Aorta (tissue), 5 donors: ENCODE measurements at regions not wholly inside any gene's neighbourhood (a gene's known extent, or its start where the extent isn't known, plus 50 kb on each side); places are given as distances from the start of the nearest gene placed in this dataset.

Experiments used
- ATAC-seq: fragments of 200-7000 bp; cut with Tn5 transposase; one replicate; pipeline ENCODE4 v1.9.1; 2022; ENCODE audit warnings: moderate library complexity; ENCODE audit not compliant: low FRiP score
- DNase-seq, 2 donors: peaks; one replicate each; pipeline ENCODE4 v3.0.0-alpha.2; 2020
- H3K27ac ChIP-seq, 2 donors: one replicate each; pipeline ENCODE4 v1.5.1; 2013; ENCODE audit warnings: low read length in 2 of 2, mild to moderate bottlenecking in 2 of 2, moderate library complexity in 2 of 2, control low read depth in 1 of 2, inconsistent platforms in 1 of 2, low read depth in 1 of 2
- H3K27me3 ChIP-seq, 2 donors: one replicate each; pipeline ENCODE4 v1.6.1; 2013; ENCODE audit warnings: control low read depth in 1 of 2, low read length in 1 of 2, mild to moderate bottlenecking in 1 of 2, moderate library complexity in 1 of 2; ENCODE audit not compliant: insufficient read depth in 2 of 2, control insufficient read depth in 1 of 2
- H3K36me3 ChIP-seq, 2 donors: one replicate each; pipeline ENCODE4 v1.6.1; 2013; ENCODE audit warnings: control low read depth in 1 of 2, low read length in 1 of 2, mild to moderate bottlenecking in 1 of 2; ENCODE audit not compliant: insufficient read depth in 2 of 2, control insufficient read depth in 1 of 2
- H3K4me1 ChIP-seq, 2 donors: one replicate each; pipeline ENCODE4 v1.6.1; 2013; ENCODE audit warnings: low read length in 2 of 2, control low read depth in 1 of 2, mild to moderate bottlenecking in 1 of 2, moderate library complexity in 1 of 2; ENCODE audit not compliant: insufficient read depth in 2 of 2, control insufficient read depth in 1 of 2
- H3K4me3 ChIP-seq, 2 donors: one replicate each; pipeline ENCODE4 v1.5.1; 2013; ENCODE audit warnings: low read length in 2 of 2, control low read depth in 1 of 2, mild to moderate bottlenecking in 1 of 2
- H3K9me3 ChIP-seq: one replicate; pipeline ENCODE4 v1.6.1; 2013; ENCODE audit warnings: mild to moderate bottlenecking, low read length; ENCODE audit not compliant: control insufficient read depth
- WGBS, 2 donors: extraction: QIAGEN DNeasy Blood & Tissue Kit; methylation state at CpG; one replicate each; pipeline ENCODE4 v1.1.7; 2013; 5-methylcytosine and 5-hydroxymethylcytosine counted together
- intact Hi-C, 2 donors: fragments of 100-400 bp; cut with DNase I; formaldehyde crosslinking; loops; one replicate each; pipeline versions ENCODE4 v1.14.2 to v1.15.0; 2022
- donor health status: healthy with polysubstance abuse.
- donor health status: Bipolar disorder and iron deficiency.
- donor health status: DM: no; HTN: no; CAD: no.
- donor health status: DM: no; HTN: no; CAD: no.
- donor health status: DM: yes; HTN: yes; CAD: no.

DNA sequence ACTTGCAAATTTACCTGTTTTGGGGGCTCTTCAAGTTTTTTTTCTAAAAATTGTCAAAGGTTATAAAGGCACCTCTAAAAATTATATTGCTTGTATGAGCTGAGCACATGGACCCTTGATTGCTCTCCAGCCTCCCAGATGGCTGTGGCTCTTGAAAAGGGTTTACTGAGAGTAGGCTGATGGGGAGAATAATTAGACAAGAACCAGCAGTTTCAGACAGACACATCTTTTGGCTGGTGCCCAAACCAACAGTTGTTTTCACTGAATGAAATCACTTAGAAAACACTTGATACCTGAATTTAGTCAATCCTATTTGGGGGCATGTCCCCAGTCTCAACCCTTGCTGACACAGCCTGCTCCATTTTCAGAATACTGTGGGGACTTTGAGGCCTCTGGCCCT, 217.6 kb downstream of the KBTBD8 start:
- no peak overlapping the region for H3K27ac ChIP-seq
- no peaks in the 10 kb centered on the region for H3K9me3 ChIP-seq
- H3K4me3 ChIP-seq = no peak overlapping the region
- ATAC-seq (no peak), DNase-seq (no peak)
- no peaks in the 10 kb centered on the region for H3K36me3 ChIP-seq
- intact Hi-C loops = no loop called here
- H3K27me3 ChIP-seq = no peaks in the 10 kb centered on the region
- no peaks in the 10 kb centered on the region for H3K4me1 ChIP-seq

DNA sequence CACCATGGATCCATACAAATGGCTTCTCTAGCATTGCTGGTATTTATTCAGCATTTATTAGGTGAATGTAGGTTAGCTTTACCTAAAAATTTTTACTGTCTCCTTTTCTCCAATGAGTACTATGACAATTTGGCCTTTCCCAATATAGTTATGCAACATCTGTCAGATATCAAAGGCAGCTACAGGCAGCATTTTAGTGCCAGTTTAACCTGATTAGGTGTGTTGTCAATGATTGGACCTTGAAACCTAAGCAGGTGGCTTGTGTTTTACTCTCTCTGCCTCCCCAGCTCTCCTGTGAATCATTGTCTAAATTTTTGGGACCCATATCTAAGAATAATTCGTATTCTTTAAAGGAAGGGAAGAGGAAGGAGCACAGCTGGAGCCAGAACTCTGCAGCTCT, 228.9 kb downstream of the KBTBD8 start:
- ATAC-seq = no peak
- no peak overlapping the region for H3K27ac ChIP-seq
- H3K9me3 ChIP-seq = no peaks in the 10 kb centered on the region
- no peaks in the 10 kb centered on the region for H3K36me3 ChIP-seq
- DNase-seq = no peak
- intact Hi-C loops = no loop called here
- no peaks in the 10 kb centered on the region for H3K4me1 ChIP-seq
- H3K27me3 ChIP-seq = no peaks in the 10 kb centered on the region
- H3K4me3 ChIP-seq = no peak overlapping the region
- 70 to 82% methylated on average over 1 of the region's 1 CpG for WGBS, 2 donors

DNA sequence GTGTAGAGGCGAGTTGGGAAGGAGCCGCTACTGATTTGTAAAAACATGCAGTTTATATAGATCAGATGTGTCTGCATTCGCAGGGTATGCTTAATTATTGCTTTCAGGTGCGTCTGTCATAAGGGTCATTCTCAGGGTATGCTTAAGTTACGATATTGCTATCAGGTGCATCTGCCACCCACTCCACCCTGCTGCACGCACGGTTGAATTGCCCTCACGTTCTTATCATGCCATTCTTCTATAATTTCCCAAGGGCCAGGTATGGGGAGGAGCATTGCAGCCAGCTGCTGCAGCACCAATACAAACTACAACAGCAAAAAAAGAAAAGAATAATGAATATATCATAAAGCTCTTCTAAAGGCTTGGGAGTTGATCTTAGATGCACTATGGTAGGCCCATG, 230.0 kb downstream of the KBTBD8 start:
- ATAC-seq (no peak), DNase-seq (no peak)
- Histone ChIP-seq H3K4me3 (no peak overlapping the region), H3K9me3 (no peaks in the 10 kb centered on the region), H3K4me1 (no peaks in the 10 kb centered on the region), H3K36me3 (no peaks in the 10 kb centered on the region), H3K27ac (no peak overlapping the region), H3K27me3 (no peaks in the 10 kb centered on the region)
- intact Hi-C loops = no loop called here
- 82 to 83% methylated on average over 8 of the region's 8 CpGs for WGBS, 2 donors

DNA sequence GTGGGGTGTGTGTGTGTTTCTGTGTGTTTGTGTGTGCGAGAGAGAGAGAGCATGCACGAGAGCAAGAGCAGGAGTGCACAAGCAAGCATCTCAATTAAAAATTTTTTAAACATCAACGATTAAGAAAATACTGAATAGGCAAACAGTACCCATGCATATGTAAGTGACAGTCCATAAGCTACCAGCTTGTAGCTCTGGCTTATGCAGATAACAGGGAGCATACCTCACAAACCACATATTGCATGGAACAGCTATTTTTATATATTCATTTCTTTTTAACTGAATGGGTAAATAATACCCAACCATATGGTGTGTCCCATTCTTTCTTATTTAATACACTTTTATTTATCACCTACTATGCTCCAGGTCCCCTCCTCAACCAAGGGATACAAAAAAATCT, 234.5 kb downstream of the KBTBD8 start:
- Histone ChIP-seq H3K4me1 (no peaks in the 10 kb centered on the region), H3K27me3 (no peaks in the 10 kb centered on the region), H3K4me3 (no peak overlapping the region), H3K36me3 (no peaks in the 10 kb centered on the region), H3K9me3 (no peaks in the 10 kb centered on the region), H3K27ac (no peak overlapping the region)
- no peak for ATAC-seq
- no peak for DNase-seq
- intact Hi-C loops = no loop called here
- 92 to 93% methylated on average over 3 of the region's 3 CpGs for WGBS, 2 donors

DNA sequence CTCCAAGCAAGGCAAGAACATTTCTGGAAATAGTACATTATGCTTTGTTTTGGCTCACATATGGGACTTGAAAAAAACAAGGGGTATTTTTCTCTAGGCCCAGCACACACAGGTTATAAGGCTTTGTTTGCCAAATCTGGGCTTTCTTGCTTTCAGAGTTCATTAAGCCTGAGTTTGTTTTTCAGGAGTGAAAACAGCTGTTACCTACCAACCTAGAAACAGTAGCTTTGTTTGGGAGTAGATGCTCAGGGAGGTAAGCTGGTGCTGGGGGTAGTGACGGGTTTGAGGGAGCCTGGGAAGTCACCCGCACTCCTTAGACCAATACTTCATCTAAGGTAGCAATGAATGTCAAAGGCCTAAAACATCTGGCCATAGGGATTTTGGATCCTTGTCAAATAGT, 241.2 kb downstream of the KBTBD8 start:
- peaks cover 0 to 8% of the 10 kb centered on the region in 2 donors for H3K4me1 ChIP-seq
- intact Hi-C loops = no loop called here
- 32 to 37% methylated on average over 2 of the region's 2 CpGs for WGBS, 2 donors
- H3K27me3 ChIP-seq = no peaks in the 10 kb centered on the region
- DNase-seq (no peak), ATAC-seq (no peak)
- H3K36me3 ChIP-seq = no peaks in the 10 kb centered on the region
- peak overlapping the region; percentile 39 to 78 for H3K27ac ChIP-seq
- H3K4me3 ChIP-seq = no peak overlapping the region
- no peaks in the 10 kb centered on the region for H3K9me3 ChIP-seq

DNA sequence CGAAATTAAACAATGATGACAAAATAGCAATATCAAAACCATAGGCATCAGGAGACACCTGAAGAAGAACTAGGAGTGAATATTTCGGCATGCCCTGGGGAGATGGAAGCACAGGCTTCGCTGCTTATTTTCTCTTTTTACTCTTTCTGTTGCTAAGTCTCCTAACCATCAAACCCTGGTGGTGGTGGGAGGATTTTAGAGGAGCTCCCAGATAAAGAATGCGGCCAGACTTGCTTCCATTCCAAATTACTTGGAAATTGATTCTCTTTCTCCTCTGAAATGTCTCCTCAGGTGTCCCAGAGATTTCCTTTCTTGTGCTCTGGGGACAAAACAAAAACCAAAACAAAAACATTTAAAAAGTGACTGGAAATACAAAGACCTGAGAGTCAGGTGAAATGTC, 243.0 kb downstream of the KBTBD8 start:
- no peaks in the 10 kb centered on the region for H3K27me3 ChIP-seq
- 86 to 87% methylated on average over 4 of the region's 4 CpGs for WGBS, 2 donors
- ATAC-seq (no peak), DNase-seq (no peak)
- H3K4me3 ChIP-seq = no peak overlapping the region
- no peaks in the 10 kb centered on the region for H3K36me3 ChIP-seq
- H3K27ac ChIP-seq = no peak overlapping the region
- no peaks in the 10 kb centered on the region for H3K9me3 ChIP-seq
- intact Hi-C loops = no loop called here
- H3K4me1 ChIP-seq = peaks cover 0 to 8% of the 10 kb centered on the region in 2 donors

DNA sequence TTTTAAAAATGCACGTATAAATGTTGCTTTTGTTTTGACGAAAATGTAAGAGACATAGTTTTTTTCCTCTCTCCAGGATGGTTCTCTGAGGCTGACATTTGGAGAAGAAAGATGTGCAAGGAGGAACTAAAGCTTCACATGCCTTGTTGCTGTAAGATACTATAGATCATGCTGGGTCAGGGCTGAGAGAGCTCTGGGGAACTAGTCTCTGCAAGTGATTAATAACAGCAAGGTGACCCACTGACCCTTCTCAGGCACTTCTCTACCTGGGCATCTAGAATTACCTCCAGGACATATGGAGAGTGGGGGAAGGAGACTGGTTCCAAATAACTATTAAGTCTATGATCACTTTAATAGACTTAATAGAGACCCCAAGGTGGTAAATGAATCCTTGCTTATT, 246.0 kb downstream of the KBTBD8 start:
- Histone ChIP-seq H3K9me3 (no peaks in the 10 kb centered on the region), H3K27me3 (no peaks in the 10 kb centered on the region), H3K36me3 (no peaks in the 10 kb centered on the region), H3K4me3 (no peak overlapping the region), H3K27ac (no peak overlapping the region), H3K4me1 (peaks cover 0 to 4% of the 10 kb centered on the region in 2 donors)
- no peak for DNase-seq
- intact Hi-C loops = no loop called here
- no peak for ATAC-seq
- WGBS, 2 donors = 81 to 82% methylated on average over 2 of the region's 2 CpGs

DNA sequence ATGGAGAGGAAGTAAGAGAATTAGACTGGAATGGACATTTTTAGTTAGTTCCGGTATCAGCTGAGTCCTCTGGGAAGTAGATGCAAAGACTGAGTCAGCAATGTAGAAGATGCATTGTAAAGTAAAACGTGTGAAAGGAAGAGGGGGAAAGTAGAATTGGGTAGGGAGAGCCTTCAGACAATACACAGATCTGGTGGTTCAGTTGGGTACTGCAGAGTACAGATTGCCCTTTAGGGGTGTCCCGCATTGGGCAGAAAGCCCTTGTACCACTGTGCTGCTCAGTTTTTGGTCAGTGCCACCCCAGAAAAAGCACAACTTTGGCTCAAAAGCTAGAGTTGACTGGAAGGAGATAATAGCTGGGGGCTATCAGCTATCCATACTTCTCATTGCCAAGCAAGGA, 247.4 kb downstream of the KBTBD8 start:
- H3K27ac ChIP-seq = no peak overlapping the region
- ATAC-seq (no peak), DNase-seq (no peak)
- 73 to 74% methylated on average over 3 of the region's 3 CpGs for WGBS, 2 donors
- intact Hi-C loops = loop anchor here in 1 of 2 donors (1.0 kb wide), 1 partner anchor 19 kb away; no protein-coding TSS in a partner anchor
- H3K27me3 ChIP-seq = no peaks in the 10 kb centered on the region
- no peaks in the 10 kb centered on the region for H3K4me1 ChIP-seq
- no peaks in the 10 kb centered on the region for H3K36me3 ChIP-seq
- H3K9me3 ChIP-seq = no peaks in the 10 kb centered on the region
- no peak overlapping the region for H3K4me3 ChIP-seq

DNA sequence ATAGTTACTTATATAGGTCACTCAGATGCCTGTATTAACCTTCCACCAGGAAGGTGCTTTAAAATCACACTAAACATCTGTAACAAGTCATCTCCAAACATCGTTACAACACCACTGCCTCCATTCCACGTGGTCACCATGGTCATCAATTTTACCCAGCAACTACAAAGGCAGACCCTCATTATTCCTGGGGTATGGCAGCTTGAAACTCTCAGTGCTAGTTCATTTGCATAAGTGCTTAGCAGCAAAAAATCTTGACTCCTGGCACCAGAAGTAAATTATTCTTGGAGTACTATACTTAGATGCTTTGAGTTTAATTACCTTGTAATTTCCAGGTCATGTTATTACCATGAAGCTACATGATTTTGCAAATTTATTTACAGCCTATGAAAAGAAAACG, 250.6 kb downstream of the KBTBD8 start:
- 82 to 83% methylated on average over 3 of the region's 3 CpGs for WGBS, 2 donors

More for the DNA sequence above, 250.6 kb downstream of the KBTBD8 start:
- Histone ChIP-seq H3K4me1 (no peaks in the 10 kb centered on the region), H3K36me3 (no peaks in the 10 kb centered on the region), H3K27ac (no peak overlapping the region), H3K9me3 (no peaks in the 10 kb centered on the region), H3K4me3 (no peak overlapping the region), H3K27me3 (no peaks in the 10 kb centered on the region)
- intact Hi-C loops = no loop called here
- ATAC-seq (no peak), DNase-seq (no peak)
